GM03348 (cell line): ENCODE measurements at regions not wholly inside any gene's neighbourhood (a gene's known extent, or its start where the extent isn't known, plus 50 kb on each side); places are given as distances from the start of the nearest gene placed in this dataset.
"Not testable (repeated sequence)": the region's sequence is repeated elsewhere in the genome, so short reads cannot be mapped to it uniquely, and the experiment has no call there.

ENCODE experiments used
- DNase-seq: peaks from one replicate; pipeline ENCODE4 v3.0.0; 2012; ENCODE audit warnings: low spot score

DNA sequence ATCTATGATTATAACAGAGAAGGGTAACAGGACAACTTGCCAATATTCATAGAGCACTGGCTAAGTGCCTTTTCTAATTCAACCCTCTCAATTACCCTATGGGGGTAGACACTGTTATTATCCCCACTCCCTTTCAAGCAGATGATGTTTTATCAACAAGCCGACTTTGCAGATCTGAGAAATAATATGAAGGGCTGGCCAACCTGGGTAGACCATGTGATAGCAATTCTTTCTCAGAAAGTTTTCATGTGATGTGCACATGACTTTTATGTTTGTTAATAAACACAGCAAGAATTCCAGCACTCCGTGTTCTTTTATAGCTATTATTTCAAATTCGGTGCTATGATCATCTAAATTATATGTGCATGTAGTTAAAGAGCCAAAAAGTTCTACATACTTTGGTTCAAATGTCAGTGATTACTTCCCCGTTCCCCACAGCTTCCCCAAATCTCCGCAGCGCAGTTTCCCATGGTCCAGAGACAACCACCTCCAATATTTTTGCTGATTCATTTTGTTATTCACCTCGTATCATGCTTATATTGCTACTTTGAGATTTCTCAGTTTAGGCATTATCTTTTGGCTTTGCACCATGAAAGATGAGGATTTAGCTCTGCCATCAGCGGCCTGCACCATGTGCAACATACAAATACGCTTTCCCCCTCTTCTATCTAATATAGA is 96.7 kb upstream of the GADD45A start:
- no peak for DNase-seq

DNA sequence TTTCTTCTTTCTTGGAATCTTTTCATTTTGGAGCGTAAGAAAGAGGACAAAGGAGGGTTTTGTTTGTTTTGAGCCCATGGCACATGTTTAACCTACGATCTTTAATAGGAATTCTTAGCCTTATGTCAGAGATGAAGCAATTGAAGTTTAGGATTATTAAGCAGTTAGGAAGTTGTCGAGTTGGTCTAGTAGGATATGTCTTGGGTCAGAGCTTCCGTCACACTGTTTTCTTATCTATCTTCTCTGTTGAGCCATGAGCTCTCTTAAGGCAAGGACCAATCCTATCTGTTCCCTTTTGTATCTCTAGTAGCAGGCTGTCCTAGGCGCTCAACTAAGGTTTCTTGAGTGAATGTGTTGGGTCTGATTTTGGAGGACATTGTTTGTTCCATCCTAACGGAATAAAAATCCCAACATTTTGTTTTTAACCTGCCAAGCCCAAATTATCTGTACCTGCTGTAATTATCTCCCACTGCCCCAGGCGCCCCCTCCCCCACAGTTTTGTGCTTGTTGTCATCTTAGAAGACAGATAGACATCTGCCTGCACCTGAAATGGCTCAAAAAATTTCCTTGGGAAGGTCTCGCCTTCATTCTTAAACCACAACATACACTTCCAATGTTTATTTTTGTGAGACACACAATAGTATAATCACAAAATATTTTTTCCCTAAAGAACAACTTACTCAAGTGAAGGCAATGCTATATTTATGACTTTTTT is 95.3 kb upstream of the GADD45A start:
- DNase-seq: no peak

DNA sequence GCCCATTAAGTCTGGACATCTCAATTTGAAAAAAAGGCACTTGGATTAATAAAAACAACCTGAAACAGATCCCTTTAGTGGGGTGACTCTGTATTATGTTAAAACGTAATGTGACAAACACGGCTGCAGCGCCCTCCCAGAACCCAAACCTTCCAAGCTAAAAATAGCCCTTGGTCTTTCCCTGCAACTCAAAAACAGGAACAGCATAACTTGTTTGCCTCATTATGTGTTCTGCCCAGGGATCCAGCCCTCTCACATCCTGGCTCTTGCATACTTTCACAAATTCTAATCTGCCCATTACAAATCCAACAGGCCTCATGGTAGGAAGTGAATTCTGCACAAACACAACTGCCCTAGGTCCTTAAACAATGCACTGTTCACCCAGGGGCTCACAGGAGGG is 94.7 kb upstream of the GADD45A start:
- DNase-seq: peak; percentile 66

DNA sequence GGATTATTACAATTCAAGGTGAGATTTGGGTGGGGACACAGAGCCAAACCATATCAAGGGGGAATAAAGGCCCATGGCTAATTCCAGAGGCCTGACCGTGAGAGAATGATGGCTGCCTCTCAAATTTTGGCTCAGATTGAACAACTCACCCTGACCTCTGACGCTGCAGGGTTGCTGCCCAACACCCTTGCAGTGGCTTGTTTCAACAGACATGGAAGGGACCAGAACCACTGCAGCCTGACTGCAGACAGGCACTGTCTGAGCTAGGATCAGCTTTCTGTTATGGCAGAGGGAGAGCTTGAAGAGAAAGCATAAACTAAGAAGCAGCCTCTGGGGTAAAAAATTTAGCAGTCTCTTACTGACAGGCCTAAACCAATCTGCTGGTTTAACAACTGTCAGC is 90.2 kb upstream of the GADD45A start:
- no peak for DNase-seq

DNA sequence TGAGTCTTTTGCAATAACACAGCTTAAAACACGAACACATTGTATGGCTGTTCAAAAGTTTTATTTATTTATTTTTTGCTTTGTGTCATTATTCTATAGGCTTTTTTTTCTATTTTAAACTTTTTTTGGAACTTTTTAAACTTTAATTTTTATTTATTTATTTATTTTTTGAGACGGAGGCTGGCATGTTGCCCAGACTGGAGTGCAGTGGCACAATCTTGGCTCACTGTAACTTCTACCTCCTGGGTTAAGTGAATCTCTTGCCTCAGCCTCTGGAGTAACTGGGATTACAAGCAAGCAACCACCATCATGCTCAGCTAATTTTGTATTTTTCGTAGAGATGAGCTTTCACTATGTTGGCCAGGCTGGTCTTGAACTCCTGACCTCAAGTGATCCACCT is 88.3 kb upstream of the GADD45A start:
- no peak for DNase-seq

DNA sequence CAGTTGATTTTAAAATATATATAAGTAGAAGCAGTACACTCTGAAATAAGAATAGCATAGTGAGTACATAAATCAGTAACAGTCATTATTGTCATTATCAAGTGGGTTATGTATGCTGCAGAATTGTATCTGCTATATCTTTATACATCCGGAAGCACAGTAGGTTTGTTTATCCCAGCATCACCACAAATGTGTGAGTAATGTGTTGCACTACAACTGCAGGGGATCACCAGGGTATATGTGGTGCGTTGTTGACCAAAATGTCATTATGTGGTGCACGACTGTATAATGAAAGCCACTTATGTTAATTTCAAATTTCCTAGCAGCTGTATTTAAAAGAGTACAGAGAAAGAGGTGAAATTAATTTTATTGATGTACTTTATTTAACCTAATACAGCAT is 87.7 kb upstream of the GADD45A start:
- DNase-seq: no peak

DNA sequence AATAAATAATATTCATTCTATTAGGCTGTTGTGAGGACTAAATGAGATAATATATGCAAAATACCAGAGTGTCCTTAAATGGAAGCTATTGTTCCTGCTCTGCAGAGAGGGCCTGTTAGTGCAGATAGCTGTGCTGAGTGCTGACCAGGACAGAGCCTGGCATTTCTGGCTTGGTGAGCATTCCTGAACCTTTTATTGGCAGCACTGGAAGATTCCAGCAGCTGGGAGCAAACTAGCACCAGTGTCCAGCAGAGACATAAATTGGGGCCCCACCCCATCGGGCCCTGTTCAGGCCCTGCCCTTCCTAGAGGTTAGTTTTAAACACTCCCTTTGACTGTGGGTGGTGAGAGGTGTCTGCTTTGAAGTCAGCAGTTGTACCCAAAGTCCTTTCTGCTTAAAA is 85.9 kb upstream of the GADD45A start:
- peak; percentile 36 for DNase-seq

DNA sequence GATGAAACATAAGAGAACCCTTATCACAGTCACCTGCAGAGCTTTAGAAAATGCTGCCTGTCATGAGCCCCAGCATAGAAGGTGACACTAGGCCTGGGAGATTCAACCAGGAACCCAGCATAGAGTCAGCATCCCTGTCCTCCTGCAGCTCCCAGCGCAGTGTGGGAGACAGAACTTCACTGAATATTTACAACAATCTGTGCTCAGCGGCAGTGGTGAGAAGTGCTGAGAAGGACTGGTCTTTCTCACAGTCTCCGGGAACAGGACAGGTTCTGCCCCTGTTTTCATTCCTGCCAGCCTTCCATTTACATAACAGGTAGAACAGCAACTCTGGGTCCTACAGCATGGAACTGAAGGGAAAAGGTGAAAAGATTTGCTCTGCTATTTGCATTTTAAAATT is 83.5 kb upstream of the GADD45A start:
- no peak for DNase-seq

DNA sequence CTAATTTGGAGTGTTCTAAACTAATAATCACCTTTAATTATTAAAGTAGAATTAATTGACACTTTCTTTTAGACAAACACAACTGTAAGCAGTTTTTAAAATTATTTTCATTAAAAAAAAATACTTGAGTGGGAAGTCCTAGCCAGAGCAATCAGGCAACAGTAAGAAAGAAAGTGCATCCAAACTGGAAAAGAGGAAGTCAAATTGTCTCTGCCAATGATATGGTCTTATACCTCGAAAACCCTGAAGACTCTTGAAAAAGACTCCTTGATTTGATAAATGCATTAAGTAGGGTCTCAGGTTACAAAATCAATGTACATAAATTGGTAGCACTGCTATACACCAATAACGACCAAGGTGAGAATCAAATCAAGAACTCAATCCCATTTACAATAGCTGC is 83.0 kb upstream of the GADD45A start:
- no peak for DNase-seq

DNA sequence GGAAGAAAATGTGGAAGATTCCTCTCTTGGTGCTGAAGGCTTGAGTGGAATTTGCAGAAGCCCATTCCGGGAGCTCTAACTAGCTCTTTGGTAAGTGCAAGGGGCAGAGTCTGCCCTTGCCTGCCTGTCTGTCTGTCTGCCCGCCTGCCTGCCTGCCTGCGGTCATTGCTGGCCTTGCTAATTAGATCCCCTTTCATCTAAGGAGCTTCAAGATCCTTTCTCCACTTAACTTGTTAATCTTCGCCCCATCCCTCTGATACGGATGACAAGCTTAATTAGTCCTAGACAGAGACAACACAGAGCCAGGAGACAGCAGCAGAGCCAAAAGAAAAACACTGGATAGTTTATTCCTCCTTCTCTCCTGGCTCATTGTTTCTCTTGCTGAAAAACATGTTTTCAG is 80.2 kb upstream of the GADD45A start:
- DNase-seq: no peak

DNA sequence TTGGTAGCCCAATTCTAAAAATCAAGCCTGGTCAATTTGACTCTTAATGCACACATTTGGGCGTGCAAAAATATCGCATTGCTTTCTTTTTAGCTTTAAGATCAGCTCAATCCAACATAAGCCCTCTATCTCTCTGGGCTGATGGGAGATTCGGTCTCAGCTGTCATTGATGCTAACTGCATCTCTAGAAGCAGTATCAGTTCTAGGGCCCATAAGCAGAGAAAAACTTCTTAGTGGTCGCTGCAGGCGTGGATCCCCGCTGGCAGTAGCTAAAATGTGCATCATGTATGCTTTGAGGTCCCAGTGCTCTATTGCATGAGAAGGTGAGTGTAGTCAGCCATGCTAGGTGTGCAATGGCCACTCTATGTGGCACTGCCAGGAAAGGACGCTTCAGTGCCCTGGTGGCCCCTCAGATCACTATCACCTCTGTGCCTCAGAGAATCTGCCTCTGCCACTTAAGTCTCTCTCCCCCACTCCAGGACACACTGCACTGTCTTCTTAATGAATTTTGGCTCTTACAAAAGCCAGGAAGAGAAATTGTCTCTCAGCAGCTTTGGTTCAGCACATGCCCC is 79.7 kb upstream of the GADD45A start:
- DNase-seq: no peak

DNA sequence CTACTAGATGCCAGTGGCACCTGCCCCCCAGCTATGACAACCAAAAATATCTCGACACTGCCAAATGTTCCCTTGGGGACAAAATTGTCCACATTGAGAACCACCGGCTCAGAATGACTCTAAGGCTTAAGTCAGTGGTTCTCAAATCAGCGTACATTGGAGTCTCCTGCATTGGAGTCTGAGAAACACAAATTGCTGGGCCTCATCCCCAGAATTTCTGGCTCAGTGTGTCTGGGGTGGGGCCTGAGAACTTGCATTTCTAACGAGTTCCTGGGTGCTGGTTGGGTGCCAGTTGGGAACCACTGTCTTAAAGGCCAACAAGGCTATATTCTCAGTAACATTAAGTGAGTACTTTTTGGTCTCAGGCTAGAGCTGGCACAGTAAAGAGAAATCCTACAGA is 77.7 kb upstream of the GADD45A start:
- DNase-seq: no peak

DNA sequence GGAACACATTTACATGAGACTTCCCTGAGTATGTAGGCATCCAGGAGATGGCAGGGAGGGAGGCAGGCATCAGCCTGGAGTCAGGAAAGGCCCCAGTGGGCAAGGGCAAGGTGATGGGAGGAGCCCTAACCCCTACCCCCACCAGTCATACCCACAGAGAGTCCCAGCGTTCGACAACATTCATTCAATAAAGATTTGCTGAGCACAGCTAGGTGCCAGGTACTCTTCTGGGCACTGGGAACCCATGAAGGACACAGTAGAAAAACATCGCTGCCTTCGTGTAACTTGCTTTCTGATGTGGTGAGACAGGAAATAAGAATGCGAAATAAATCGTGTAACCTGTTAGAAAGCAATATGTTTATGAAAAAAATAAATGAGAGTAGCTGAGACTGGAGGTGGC is 77.3 kb upstream of the GADD45A start:
- DNase-seq: no peak

DNA sequence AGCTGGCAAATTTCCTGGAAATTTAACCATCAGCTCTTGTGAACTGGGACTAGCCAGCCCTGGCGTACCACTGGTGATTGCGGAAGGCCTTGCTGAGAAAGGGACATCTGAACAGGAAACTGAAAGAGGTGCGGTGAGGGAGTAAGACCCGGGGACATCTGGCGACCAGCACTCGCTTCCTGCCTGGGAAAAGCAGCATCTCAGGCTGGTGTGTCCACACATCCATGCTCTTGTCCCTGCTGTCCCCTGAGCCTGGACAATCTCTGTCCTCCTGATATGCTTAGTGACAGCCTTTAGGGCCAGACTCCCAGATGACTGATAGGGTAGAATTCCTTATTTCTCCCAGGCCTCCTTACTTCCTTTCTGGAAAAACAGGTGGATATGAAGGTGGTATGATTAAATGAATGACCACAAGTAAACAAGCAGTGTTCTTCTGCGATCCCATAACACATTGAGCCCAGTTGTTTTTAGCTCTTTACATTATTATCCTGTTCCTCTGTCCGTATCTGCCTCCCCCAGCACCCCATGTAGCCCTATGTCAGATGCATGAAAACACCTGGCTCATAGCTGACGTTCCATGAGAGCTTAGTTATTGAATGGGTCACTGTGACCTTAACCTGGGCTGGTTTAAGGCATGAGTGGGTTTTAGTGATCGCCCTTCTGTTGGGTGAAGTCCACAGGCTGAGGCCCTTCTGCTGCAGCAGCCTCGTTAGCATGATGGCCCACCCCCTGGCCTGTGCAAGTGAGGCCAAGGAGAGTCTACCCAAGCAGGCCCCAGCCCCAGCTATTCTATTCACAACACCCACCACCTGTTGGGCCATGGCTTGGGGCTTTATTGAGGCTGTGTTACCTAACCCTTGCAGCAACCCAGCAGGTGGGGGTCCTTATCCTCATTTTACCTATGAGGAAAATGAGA is 76.1 kb upstream of the GADD45A start:
- DNase-seq: no peak

DNA sequence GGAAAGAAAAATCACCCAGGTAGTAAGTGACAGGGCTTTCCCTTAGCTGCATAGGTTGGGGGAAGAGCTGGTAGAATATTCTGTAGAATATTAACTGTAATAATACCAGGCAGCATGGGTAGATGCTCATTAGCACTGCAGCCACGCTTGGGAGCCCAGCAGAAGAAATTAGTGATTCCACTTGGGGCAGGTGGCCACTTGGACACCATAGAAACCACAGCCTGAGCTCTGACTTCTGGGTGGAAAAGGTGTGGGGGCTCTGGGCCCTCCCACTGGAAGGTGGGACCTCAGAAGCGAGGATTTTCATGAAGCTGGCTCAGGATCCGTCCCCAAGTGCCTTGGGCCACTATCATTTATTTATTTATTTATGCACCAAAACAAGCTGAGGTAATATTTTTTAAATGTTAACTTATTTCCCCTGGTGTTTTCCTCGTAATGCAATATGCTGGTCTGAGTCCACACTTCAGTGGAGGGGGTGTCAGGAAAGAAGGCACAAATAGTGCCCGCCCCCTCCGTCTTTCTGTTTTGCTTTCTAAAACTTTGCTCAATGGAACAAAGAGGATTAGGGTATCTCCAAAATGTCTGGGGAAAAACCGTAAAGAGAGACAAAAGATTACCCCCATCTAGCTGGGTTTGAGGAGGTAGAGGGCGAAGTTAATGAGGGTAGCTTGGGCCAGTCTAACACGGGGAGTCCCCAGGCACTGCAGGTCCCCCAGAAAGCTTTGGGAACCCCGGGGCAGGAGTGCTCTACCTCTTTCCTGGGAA is 75.2 kb upstream of the GADD45A start:
- no peak for DNase-seq

DNA sequence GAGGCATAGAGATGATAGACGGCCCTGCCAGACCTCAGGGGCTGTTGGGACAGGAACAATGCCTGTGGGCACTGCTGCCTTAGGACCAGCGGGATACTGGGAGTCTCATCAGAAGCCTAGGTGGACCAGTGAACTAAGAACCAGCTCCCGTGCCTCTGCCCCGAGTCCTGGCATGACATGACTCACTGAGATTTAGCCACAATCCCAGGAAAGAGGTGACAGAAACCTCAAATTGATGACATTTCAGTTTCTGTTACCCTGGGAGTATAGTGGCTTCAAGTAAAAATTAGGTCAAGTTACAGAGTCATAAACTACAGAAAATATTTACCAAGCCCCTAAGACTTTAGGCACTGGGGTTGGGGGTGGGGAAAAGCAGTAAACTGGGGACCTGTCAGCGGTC is 74.6 kb upstream of the GADD45A start:
- no peak for DNase-seq

DNA sequence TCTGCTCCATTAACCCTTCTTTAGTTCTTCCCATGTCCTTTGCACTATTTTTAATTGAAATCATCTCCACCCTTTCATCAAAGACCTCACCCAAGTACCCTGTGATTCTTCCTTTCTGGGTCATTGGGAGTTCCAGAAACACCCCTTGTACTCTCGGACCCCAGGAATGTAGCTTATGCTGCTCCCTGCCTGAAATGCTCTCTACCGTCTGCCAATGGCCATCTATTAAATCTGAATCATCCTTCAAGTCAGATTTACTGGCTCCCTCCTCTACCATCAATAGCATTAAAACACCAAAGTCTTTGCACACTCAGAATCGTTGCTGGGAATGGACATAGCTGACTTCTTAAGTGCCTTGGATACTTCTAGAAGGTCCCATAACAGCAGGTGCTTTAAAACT is 73.2 kb upstream of the GADD45A start:
- no peak for DNase-seq

DNA sequence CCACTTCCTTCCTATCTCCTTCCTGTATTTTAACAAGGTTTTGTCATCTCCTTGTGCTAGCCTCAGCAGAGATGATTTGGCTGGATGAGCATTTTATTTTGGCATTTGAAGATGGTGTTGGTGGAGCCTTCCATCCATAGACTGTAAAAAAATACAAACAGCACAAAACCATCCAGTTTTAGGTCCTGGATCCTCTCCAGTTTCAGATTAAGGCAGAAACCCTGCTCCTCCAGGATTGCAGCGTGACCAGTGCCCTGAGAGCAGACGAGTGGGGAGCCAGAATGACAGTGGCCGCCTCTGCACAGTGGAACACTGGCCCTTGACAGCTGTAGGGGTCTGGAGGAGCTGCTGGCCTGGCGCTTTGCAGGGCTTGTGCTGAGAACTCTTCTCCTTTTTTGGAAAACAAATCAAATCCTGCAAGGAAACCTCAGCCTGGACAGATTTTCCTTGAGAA is 72.2 kb upstream of the GADD45A start:
- peak; percentile 20 for DNase-seq

DNA sequence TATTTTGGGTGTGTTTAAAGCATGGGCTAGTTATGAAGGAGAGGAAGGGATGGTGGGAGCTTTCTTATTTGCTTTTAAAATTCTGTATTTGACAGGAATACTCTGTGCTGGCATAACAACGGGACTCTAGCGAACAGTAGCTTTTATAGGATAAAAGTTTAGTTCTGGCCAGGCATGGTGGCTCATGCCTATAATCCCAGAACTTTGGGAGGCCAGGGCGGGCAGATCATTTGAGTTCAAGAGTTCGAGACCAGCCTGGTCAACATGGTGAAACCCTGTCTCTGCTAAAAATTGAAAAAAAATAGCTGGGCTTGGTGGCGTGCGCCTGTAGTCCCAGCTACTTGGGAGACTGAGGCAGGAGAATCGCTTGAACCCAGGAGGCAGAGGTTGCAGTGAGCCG is 71.5 kb upstream of the GADD45A start:
- DNase-seq: not testable (repeated sequence)

DNA sequence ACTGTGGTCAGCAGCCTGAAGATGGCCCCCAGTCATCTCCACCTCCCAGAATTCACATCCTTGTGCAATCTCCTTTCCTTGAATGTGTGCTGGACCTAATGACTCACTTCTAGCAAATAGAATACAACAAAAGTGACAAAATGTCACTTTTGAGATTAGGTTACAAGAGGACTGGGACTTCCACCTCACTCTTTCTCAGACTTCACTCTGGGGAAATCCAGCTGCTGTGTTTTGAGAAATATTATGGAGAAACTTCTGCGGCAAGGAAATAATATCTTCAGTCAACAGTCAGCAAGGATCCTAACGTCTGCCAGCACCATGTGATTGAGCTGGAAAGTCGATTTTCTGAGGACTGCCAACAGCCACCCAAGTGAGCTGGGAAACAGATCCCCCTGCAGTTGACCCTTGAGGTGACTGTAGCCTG is 70.5 kb upstream of the GADD45A start:
- peak; percentile 35 for DNase-seq

DNA sequence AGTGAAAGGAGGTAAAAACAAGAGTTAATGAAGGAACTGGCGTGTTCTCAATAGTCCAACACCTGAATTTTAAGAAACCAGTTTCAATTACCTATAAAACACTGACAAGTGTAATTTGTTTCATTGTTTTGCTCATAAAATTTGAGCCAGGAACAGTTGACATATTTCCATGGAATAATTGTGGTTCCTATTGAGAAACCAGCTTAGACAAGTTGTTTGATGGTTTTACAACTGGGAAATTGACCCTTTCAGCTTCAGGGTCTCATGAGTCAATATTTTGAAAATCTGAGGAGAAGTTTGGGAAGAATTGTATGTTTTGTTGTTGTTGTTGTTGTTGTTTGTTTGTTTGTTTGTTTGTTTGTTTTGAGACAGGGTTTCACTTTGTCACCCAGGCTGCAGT is 69.1 kb upstream of the GADD45A start:
- DNase-seq: no peak
